ENCODE measurements at regions not wholly inside any gene's neighbourhood (a gene's known extent, or its start where the extent isn't known, plus 50 kb on each side); places are given as distances from the start of the nearest gene placed in this dataset.
"Not testable (repeated sequence)": the region's sequence is repeated elsewhere in the genome, so short reads cannot be mapped to it uniquely, and the experiment has no call there.

GRCh38 chr5:25662610-25663009, 1017.8 kb upstream of the CDH10 start:
- no peaks in the 10 kb centered on the region for H3K27me3 ChIP-seq (ENCODE audit: control insufficient read depth in 2 of 2, insufficient read depth in 2 of 2, low read length in 2 of 2)

GRCh38 chr5:25650316-25650715, 1005.5 kb upstream of the CDH10 start:
- H3K9me3 ChIP-seq (ENCODE audit: control insufficient read depth in 2 of 2, low read length in 2 of 2); H3K27me3 ChIP-seq (ENCODE audit: control insufficient read depth in 2 of 2, insufficient read depth in 2 of 2, low read length in 2 of 2); H3K27ac ChIP-seq (ENCODE audit: low read depth in 2 of 2, low read length in 2 of 2): not testable (repeated sequence)

More at GRCh38 chr5:25662610-25663009, 1017.8 kb upstream of the CDH10 start:
- Histone ChIP-seq H3K9ac (ENCODE audit: low read depth in 1 of 2, low read length in 2 of 2) (no peak overlapping the region), H3K4me3 (ENCODE audit: low read length in 2 of 2) (no peak overlapping the region), H3K36me3 (ENCODE audit: control insufficient read depth in 2 of 2, insufficient read depth in 2 of 2, low read length in 2 of 2) (no peaks in the 10 kb centered on the region), H3K4me1 (ENCODE audit: control insufficient read depth in 2 of 2, insufficient read depth in 2 of 2, low read length in 2 of 2) (no peaks in the 10 kb centered on the region), H3K27ac (ENCODE audit: low read depth in 2 of 2, low read length in 2 of 2) (no peak overlapping the region), H3K9me3 (ENCODE audit: control insufficient read depth in 2 of 2, low read length in 2 of 2) (peaks cover 4 to 7% of the 10 kb centered on the region in 2 donors)

GRCh38 chr5:25649628-25650265, 1005.0 kb upstream of the CDH10 start:
- Histone ChIP-seq H3K9me3 (ENCODE audit: control insufficient read depth in 2 of 2, low read length in 2 of 2) (no peaks in the 10 kb centered on the region), H3K27me3 (ENCODE audit: control insufficient read depth in 2 of 2, insufficient read depth in 2 of 2, low read length in 2 of 2) (no peaks in the 10 kb centered on the region), H3K27ac (ENCODE audit: low read depth in 2 of 2, low read length in 2 of 2) (no peak overlapping the region), H3K36me3 (ENCODE audit: control insufficient read depth in 2 of 2, insufficient read depth in 2 of 2, low read length in 2 of 2) (no peaks in the 10 kb centered on the region), H3K4me1 (ENCODE audit: control insufficient read depth in 2 of 2, insufficient read depth in 2 of 2, low read length in 2 of 2) (no peaks in the 10 kb centered on the region), H3K9ac (ENCODE audit: low read depth in 1 of 2, low read length in 2 of 2) (no peak overlapping the region), H3K4me3 (ENCODE audit: low read length in 2 of 2) (no peak overlapping the region)

More at GRCh38 chr5:25650316-25650715, 1005.5 kb upstream of the CDH10 start:
- H3K9ac ChIP-seq (ENCODE audit: low read depth in 1 of 2, low read length in 2 of 2); H3K4me3 ChIP-seq (ENCODE audit: low read length in 2 of 2); H3K36me3 ChIP-seq (ENCODE audit: control insufficient read depth in 2 of 2, insufficient read depth in 2 of 2, low read length in 2 of 2); H3K4me1 ChIP-seq (ENCODE audit: control insufficient read depth in 2 of 2, insufficient read depth in 2 of 2, low read length in 2 of 2): not testable (repeated sequence)

DNA sequence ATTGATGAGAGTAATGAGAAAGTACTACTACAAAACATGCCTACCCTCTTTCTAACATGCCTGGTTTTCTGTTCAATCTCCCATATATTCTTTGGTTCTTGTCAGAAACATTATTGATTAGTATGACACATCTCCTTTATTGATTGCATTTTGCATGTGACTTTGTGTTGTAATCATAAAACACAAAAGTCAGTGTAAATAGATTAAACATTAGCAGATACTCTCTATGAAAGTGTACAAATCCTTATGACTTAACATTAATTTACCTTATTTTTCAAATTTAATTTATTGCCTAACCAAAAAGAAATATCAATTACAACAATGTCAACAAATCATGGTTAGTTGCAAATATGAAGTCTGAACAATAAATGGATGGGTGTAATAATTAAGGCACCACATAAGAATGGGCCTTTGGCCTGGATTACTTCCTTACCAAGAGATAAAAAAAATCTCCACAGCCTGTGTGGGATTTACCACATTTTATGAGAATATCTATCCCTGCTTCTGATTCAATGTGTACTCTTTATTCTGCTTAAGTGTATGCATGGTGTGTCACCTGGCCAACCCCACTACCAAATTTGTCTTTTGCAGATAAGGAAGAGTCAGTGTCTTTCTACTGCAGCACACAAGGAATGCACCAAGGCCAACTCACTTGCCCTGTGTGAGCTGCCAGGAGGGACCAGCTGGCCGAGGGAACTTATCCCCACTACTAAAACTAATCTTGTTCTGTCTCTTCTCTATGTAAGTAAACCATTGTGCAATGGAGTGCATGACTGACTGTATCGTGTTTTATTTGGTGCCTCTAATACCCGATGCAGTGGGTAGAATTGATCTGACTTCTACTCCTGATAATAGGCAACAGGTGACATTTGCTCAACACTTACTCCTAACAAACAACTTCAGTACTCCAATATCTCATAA, 1001.9 kb upstream of the CDH10 start:
- Histone ChIP-seq H3K36me3 (ENCODE audit: control insufficient read depth in 2 of 2, insufficient read depth in 2 of 2, low read length in 2 of 2) (no peaks in the 10 kb centered on the region), H3K27ac (ENCODE audit: low read depth in 2 of 2, low read length in 2 of 2) (no peak overlapping the region), H3K4me1 (ENCODE audit: control insufficient read depth in 2 of 2, insufficient read depth in 2 of 2, low read length in 2 of 2) (no peaks in the 10 kb centered on the region), H3K9ac (ENCODE audit: low read depth in 1 of 2, low read length in 2 of 2) (no peak overlapping the region), H3K27me3 (ENCODE audit: control insufficient read depth in 2 of 2, insufficient read depth in 2 of 2, low read length in 2 of 2) (no peaks in the 10 kb centered on the region), H3K4me3 (ENCODE audit: low read length in 2 of 2) (no peak overlapping the region), H3K9me3 (ENCODE audit: control insufficient read depth in 2 of 2, low read length in 2 of 2) (no peaks in the 10 kb centered on the region)

- Histone ChIP-seq H3K4me1 (ENCODE audit: control insufficient read depth in 2 of 2, insufficient read depth in 2 of 2, low read length in 2 of 2) (no peaks in the 10 kb centered on the region), H3K27ac (ENCODE audit: low read depth in 2 of 2, low read length in 2 of 2) (no peak overlapping the region), H3K9me3 (ENCODE audit: control insufficient read depth in 2 of 2, low read length in 2 of 2) (no peaks in the 10 kb centered on the region), H3K9ac (ENCODE audit: low read depth in 1 of 2, low read length in 2 of 2) (no peak overlapping the region), H3K4me3 (ENCODE audit: low read length in 2 of 2) (no peak overlapping the region), H3K36me3 (ENCODE audit: control insufficient read depth in 2 of 2, insufficient read depth in 2 of 2, low read length in 2 of 2) (no peaks in the 10 kb centered on the region), H3K27me3 (ENCODE audit: control insufficient read depth in 2 of 2, insufficient read depth in 2 of 2, low read length in 2 of 2) (no peaks in the 10 kb centered on the region)
These were observed 996.3 kb upstream of the CDH10 start for GRCh38 chr5:25641124-25641523.

GRCh38 chr5:25619273-25619672, 974.5 kb upstream of the CDH10 start:
- Histone ChIP-seq H3K9ac (ENCODE audit: low read depth in 1 of 2, low read length in 2 of 2) (no peak overlapping the region), H3K9me3 (ENCODE audit: control insufficient read depth in 2 of 2, low read length in 2 of 2) (peaks cover 0 to 2% of the 10 kb centered on the region in 2 donors), H3K4me1 (ENCODE audit: control insufficient read depth in 2 of 2, insufficient read depth in 2 of 2, low read length in 2 of 2) (no peaks in the 10 kb centered on the region), H3K27ac (ENCODE audit: low read depth in 2 of 2, low read length in 2 of 2) (no peak overlapping the region), H3K27me3 (ENCODE audit: control insufficient read depth in 2 of 2, insufficient read depth in 2 of 2, low read length in 2 of 2) (no peaks in the 10 kb centered on the region), H3K4me3 (ENCODE audit: low read length in 2 of 2) (no peak overlapping the region), H3K36me3 (ENCODE audit: control insufficient read depth in 2 of 2, insufficient read depth in 2 of 2, low read length in 2 of 2) (no peaks in the 10 kb centered on the region)

DNA sequence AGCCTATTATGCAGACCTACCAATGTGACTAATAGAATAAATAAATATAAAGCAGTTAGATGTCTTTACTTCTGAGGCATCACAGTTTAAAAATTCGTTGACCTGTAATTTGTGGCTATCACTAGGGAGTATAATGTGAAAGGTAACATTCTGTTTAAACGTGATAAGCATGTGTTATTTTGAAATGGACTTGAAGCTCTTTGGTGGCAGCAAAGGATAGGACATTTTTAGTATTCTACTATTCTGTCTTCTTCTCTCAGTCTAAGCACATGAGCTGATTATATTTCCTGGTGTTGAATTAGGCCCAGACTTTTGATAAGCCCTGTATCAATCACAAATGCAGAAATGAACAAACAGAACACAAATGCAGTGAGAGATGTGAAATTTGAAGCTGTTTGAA, 974.0 kb upstream of the CDH10 start:
- H3K9ac ChIP-seq (ENCODE audit: low read depth in 1 of 2, low read length in 2 of 2): no peak overlapping the region
- no peaks in the 10 kb centered on the region for H3K36me3 ChIP-seq (ENCODE audit: control insufficient read depth in 2 of 2, insufficient read depth in 2 of 2, low read length in 2 of 2)
- no peaks in the 10 kb centered on the region for H3K27me3 ChIP-seq (ENCODE audit: control insufficient read depth in 2 of 2, insufficient read depth in 2 of 2, low read length in 2 of 2)
- no peak overlapping the region for H3K27ac ChIP-seq (ENCODE audit: low read depth in 2 of 2, low read length in 2 of 2)
- H3K9me3 ChIP-seq (ENCODE audit: control insufficient read depth in 2 of 2, low read length in 2 of 2): peaks cover 0 to 2% of the 10 kb centered on the region in 2 donors
- H3K4me3 ChIP-seq (ENCODE audit: low read length in 2 of 2): no peak overlapping the region
- no peaks in the 10 kb centered on the region for H3K4me1 ChIP-seq (ENCODE audit: control insufficient read depth in 2 of 2, insufficient read depth in 2 of 2, low read length in 2 of 2)

GRCh38 chr5:25614466-25614865, 969.7 kb upstream of the CDH10 start:
- no peaks in the 10 kb centered on the region for H3K4me1 ChIP-seq (ENCODE audit: control insufficient read depth in 2 of 2, insufficient read depth in 2 of 2, low read length in 2 of 2)
- H3K9me3 ChIP-seq (ENCODE audit: control insufficient read depth in 2 of 2, low read length in 2 of 2): no peaks in the 10 kb centered on the region
- H3K9ac ChIP-seq (ENCODE audit: low read depth in 1 of 2, low read length in 2 of 2): no peak overlapping the region
- no peak overlapping the region for H3K4me3 ChIP-seq (ENCODE audit: low read length in 2 of 2)
- H3K27ac ChIP-seq (ENCODE audit: low read depth in 2 of 2, low read length in 2 of 2): no peak overlapping the region
- H3K36me3 ChIP-seq (ENCODE audit: control insufficient read depth in 2 of 2, insufficient read depth in 2 of 2, low read length in 2 of 2): no peaks in the 10 kb centered on the region
- no peaks in the 10 kb centered on the region for H3K27me3 ChIP-seq (ENCODE audit: control insufficient read depth in 2 of 2, insufficient read depth in 2 of 2, low read length in 2 of 2)

DNA sequence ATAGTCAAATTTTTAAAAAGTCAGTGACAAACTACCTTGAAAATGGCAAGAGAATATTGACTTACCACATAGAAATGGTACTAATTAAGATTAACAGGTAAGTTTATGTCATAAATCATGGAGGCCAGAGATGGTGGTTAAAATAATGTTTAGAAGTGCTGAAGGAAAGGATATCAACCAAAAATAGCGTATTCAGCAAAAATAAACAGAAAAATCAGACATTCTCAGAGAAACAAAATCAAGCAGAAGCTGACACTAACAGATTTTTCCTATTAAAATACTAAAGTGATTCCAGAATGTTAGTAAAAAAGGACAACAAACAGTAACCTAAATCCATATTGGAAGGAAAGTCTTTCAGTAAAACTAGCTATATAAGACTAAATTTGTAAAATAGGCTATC, 959.9 kb upstream of the CDH10 start:
- H3K27ac ChIP-seq (ENCODE audit: low read depth in 2 of 2, low read length in 2 of 2): no peak overlapping the region
- H3K9me3 ChIP-seq (ENCODE audit: control insufficient read depth in 2 of 2, low read length in 2 of 2): peaks cover 5 to 6% of the 10 kb centered on the region in 2 donors
- no peaks in the 10 kb centered on the region for H3K36me3 ChIP-seq (ENCODE audit: control insufficient read depth in 2 of 2, insufficient read depth in 2 of 2, low read length in 2 of 2)
- H3K4me3 ChIP-seq (ENCODE audit: low read length in 2 of 2): no peak overlapping the region
- no peak overlapping the region for H3K9ac ChIP-seq (ENCODE audit: low read depth in 1 of 2, low read length in 2 of 2)
- H3K27me3 ChIP-seq (ENCODE audit: control insufficient read depth in 2 of 2, insufficient read depth in 2 of 2, low read length in 2 of 2): no peaks in the 10 kb centered on the region
- no peaks in the 10 kb centered on the region for H3K4me1 ChIP-seq (ENCODE audit: control insufficient read depth in 2 of 2, insufficient read depth in 2 of 2, low read length in 2 of 2)

DNA sequence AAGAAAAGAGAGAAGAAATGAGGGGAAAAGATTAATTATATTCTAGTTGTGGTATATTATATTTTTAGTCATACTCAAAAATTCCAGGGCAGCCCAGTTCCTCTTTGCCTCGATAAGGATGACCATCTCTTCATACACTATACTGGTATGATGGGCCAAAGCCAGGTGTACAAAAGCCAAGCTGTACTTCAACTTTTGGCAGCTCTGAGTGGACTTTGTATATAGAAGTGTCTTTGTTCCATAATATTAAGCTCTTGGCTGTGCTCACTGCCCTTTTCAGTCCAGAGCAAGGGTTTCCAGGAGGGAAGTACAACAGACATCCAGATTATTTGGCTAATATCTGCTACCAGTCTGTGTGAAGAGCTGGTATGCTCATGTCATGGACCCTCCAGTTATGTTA, 934.3 kb upstream of the CDH10 start:
- H3K36me3 ChIP-seq (ENCODE audit: control insufficient read depth in 2 of 2, insufficient read depth in 2 of 2, low read length in 2 of 2): no peaks in the 10 kb centered on the region
- H3K9me3 ChIP-seq (ENCODE audit: control insufficient read depth in 2 of 2, low read length in 2 of 2): peaks cover 0 to 2% of the 10 kb centered on the region in 2 donors
- no peak overlapping the region for H3K27ac ChIP-seq (ENCODE audit: low read depth in 2 of 2, low read length in 2 of 2)
- H3K27me3 ChIP-seq (ENCODE audit: control insufficient read depth in 2 of 2, insufficient read depth in 2 of 2, low read length in 2 of 2): no peaks in the 10 kb centered on the region
- H3K4me3 ChIP-seq (ENCODE audit: low read length in 2 of 2): no peak overlapping the region
- no peaks in the 10 kb centered on the region for H3K4me1 ChIP-seq (ENCODE audit: control insufficient read depth in 2 of 2, insufficient read depth in 2 of 2, low read length in 2 of 2)
- no peak overlapping the region for H3K9ac ChIP-seq (ENCODE audit: low read depth in 1 of 2, low read length in 2 of 2)
